Endothelial cell of umbilical vein (primary cell): ENCODE measurements at regions not wholly inside any gene's neighbourhood (a gene's known extent, or its start where the extent isn't known, plus 50 kb on each side); places are given as distances from the start of the nearest gene placed in this dataset.

Experiments
- BruUV-seq: library from RNA; stranded (reverse); fragments of 400-500 nt; replicated peaks from 2 replicates; lab custom pipeline; 2021; lab: Mats Ljungman, UMichigan
- CTCF ChIA-PET: fragments of 300-600, 350-600 bp; sonication (Branson Sonifier 250); formaldehyde crosslinking; loops from one replicate; lab custom pipeline; 2021; ENCODE audit warnings: antibody characterized with exemption, inconsistent platforms; lab: Charles Lee
- POLR2A ChIA-PET: fragments of 300-600, 350-600 bp; sonication (Branson Sonifier 250); formaldehyde crosslinking; loops from one replicate; lab custom pipeline; 2021; ENCODE audit warnings: antibody characterized with exemption, inconsistent platforms; lab: Charles Lee
- DNase-seq: peaks from one replicate; pipeline ENCODE4 v3.0.0-alpha.2; 2011; ENCODE audit warnings: low read depth, low spot score
- FAIRE-seq: peaks from 2 replicates; lab custom pipeline; 2011; peaks lifted over from hg19 to GRCh38; lab: Jason Lieb, UNC
- H2AFZ ChIP-seq: 2 replicates; pipeline ENCODE4 v1.6.0; 2012; ENCODE audit warnings: low read depth, low read length, control low read depth, inconsistent platforms
- H3K27ac ChIP-seq: 2 replicates; pipeline ENCODE4 v1.5.1; 2011; ENCODE audit warnings: low read depth, mild to moderate bottlenecking, control low read depth, low read length, moderate library complexity; ENCODE audit not compliant: insufficient read depth
- H3K27me3 ChIP-seq, 2 experiments: 2 replicates each; pipeline versions ENCODE4 v1.6.0 to v1.6.1; 2011; ENCODE audit warnings: low read length in 2 of 2, mixed read lengths in 1 of 2; ENCODE audit not compliant: control insufficient read depth in 2 of 2, insufficient read depth in 2 of 2
- H3K36me3 ChIP-seq, 2 experiments: 2 replicates in 1 of 2; 3 replicates in 1 of 2; pipeline ENCODE4 v1.5.1; 2011; ENCODE audit warnings: low read length in 2 of 2, mild to moderate bottlenecking in 1 of 2, moderate library complexity in 1 of 2; ENCODE audit not compliant: control insufficient read depth in 2 of 2, insufficient read depth in 2 of 2; ENCODE audit errors: extremely low read depth in 1 of 2
- H3K4me1 ChIP-seq: 3 replicates; pipeline ENCODE4 v1.5.1; 2011; ENCODE audit warnings: mild to moderate bottlenecking, low read length; ENCODE audit not compliant: control insufficient read depth, insufficient read depth; ENCODE audit errors: extremely low read depth
- H3K4me2 ChIP-seq: 2 replicates; pipeline ENCODE4 v1.6.1; 2011; ENCODE audit warnings: low read length, control low read depth, mixed read lengths; ENCODE audit not compliant: insufficient read depth
- H3K4me3 ChIP-seq, 3 experiments: fragments of 200-600 bp in 1 of 3; sonication (generic), shearing (Covaris generic) in 1 of 3; replicated peaks in 1 of 3; 2 replicates each; pipeline ENCODE4 v1.5.1; 2011 to 2016; ENCODE audit warnings: control low read depth in 3 of 3, low read length in 3 of 3, mild to moderate bottlenecking in 2 of 3, inconsistent platforms in 1 of 3, low read depth in 1 of 3, moderate library complexity in 1 of 3; ENCODE audit not compliant: insufficient read depth in 1 of 3
- H3K79me2 ChIP-seq: 2 replicates; pipeline ENCODE4 v1.6.0; 2012; ENCODE audit warnings: low read length, inconsistent platforms; ENCODE audit not compliant: control insufficient read depth, insufficient read depth
- H3K9ac ChIP-seq: replicated peaks from 2 replicates; pipeline ENCODE3; 2011; ENCODE audit warnings: low read length, control low read depth; ENCODE audit not compliant: insufficient read depth; ENCODE audit errors: extremely low read depth
- H3K9me1 ChIP-seq: replicated peaks from 3 replicates; pipeline ENCODE4 v1.6.0; 2011; ENCODE audit warnings: mild to moderate bottlenecking, low read length; ENCODE audit not compliant: control insufficient read depth, insufficient read depth; ENCODE audit errors: extremely low read depth
- H3K9me3 ChIP-seq: replicated peaks from 2 replicates; pipeline ENCODE4 v1.5.1; 2012; ENCODE audit warnings: low read length, inconsistent platforms; ENCODE audit not compliant: control insufficient read depth, insufficient read depth
- H4K20me1 ChIP-seq: replicated peaks from 2 replicates; pipeline ENCODE3; 2011; ENCODE audit warnings: mild to moderate bottlenecking, low read length; ENCODE audit not compliant: control insufficient read depth, insufficient read depth; ENCODE audit errors: extremely low read depth
- CTCF ChIP-seq, 2 donors: IDR thresholded peaks; 1 replicate in 1 of 2; 2 replicates in 1 of 2; pipeline ENCODE4 v1.5.1; 2011; ENCODE audit warnings: low read length in 2 of 2, mild to moderate bottlenecking in 2 of 2, moderate library complexity in 2 of 2, control low read depth in 1 of 2, inconsistent platforms in 1 of 2, low read depth in 1 of 2; ENCODE audit not compliant: insufficient read depth in 1 of 2; ENCODE audit errors: extremely low read depth in 1 of 2
- EZH2 ChIP-seq: IDR thresholded peaks from 2 replicates; pipeline ENCODE4 v1.6.1; 2012; ENCODE audit warnings: borderline replicate concordance, low read depth, mild to moderate bottlenecking, moderate library complexity, low read length, inconsistent platforms; ENCODE audit not compliant: severe bottlenecking
- FOS ChIP-seq: IDR thresholded peaks from 2 replicates; pipeline ENCODE4 v1.6.1; 2011; ENCODE audit warnings: mild to moderate bottlenecking, low read length, moderate library complexity, borderline replicate concordance; ENCODE audit not compliant: insufficient read depth
- GATA2 ChIP-seq: IDR thresholded peaks from 2 replicates; pipeline ENCODE4 v1.7.0; 2011; ENCODE audit warnings: low read depth, mild to moderate bottlenecking, moderate library complexity, mixed read lengths, low read length; ENCODE audit not compliant: insufficient read length, insufficient read depth
- JUN ChIP-seq: IDR thresholded peaks from 2 replicates; pipeline ENCODE4 v1.6.1; 2011; ENCODE audit warnings: borderline replicate concordance, low read depth; ENCODE audit not compliant: insufficient read length, insufficient read depth
- MAX ChIP-seq: IDR thresholded peaks from 2 replicates; pipeline ENCODE4 v1.6.1; 2011; ENCODE audit not compliant: insufficient read depth, insufficient read length
- MYC ChIP-seq: IDR thresholded peaks from one replicate; pipeline ENCODE4 v1.6.1; 2011; ENCODE audit warnings: mild to moderate bottlenecking, low read depth, low read length
- POLR2A ChIP-seq: IDR thresholded peaks from 2 replicates; pipeline ENCODE4 v1.6.1; 2012; ENCODE audit warnings: low read depth, mild to moderate bottlenecking, control low read depth, low read length
- POLR2AphosphoS5 ChIP-seq: IDR thresholded peaks from 2 replicates; pipeline ENCODE4 v1.6.1; 2012; ENCODE audit warnings: low read depth, mild to moderate bottlenecking, control low read depth, low read length, moderate library complexity; ENCODE audit not compliant: insufficient read depth
- dilution Hi-C: fragments of 300-500 bp; cut with MboI; formaldehyde crosslinking; loops from one replicate; pipeline ENCODE4 v1.15.0; 2019; ENCODE audit warnings: low sequenced_read_pairs; ENCODE audit not compliant: extremely low pct_ligation_motif_present
- intact Hi-C: fragments of 100-400 bp; cut with micrococcal nuclease; formaldehyde crosslinking; loops from one replicate; pipeline ENCODE4 v1.10.0; 2022

- no peaks in the 10 kb centered on the region for H3K9me1 ChIP-seq
- no peaks in the 10 kb centered on the region for H3K27me3 ChIP-seq
- no TSS peak for BruUV-seq
- no peak overlapping the region for H3K27ac ChIP-seq
- no peak overlapping the region for H3K4me2 ChIP-seq
- no peak overlapping the region for H2AFZ ChIP-seq
- FAIRE-seq (no peak), DNase-seq (no peak)
- no peaks in the 10 kb centered on the region for H3K4me1 ChIP-seq
- no peaks in the 10 kb centered on the region for H3K9me3 ChIP-seq
- no peak overlapping the region for H3K4me3 ChIP-seq
- ChIA-PET POLR2A (no interaction called here), CTCF (no interaction called here)
- TF ChIP-seq JUN (no peak), MYC (no peak), MAX (no peak), GATA2 (no peak), CTCF (IDR thresholded peaks at IDR 0.05; ENCODE audit: extremely low read depth in 1 of 2, insufficient read depth in 1 of 2, low read depth in 1 of 2, low read length in 2 of 2) (no peak), FOS (no peak), EZH2 (no peak), POLR2A (no peak), POLR2AphosphoS5 (no peak)
- H3K79me2 ChIP-seq = no peaks in the 10 kb centered on the region
- intact Hi-C loops (no loop called here), dilution Hi-C loops (no loop called here)
- no peaks in the 10 kb centered on the region for H4K20me1 ChIP-seq
- no peaks in the 10 kb centered on the region for H3K36me3 ChIP-seq
- H3K9ac ChIP-seq = no peak overlapping the region
Observed at GRCh38 chr4:155434904-155435303, 58.1 kb upstream of the MAP9 start.
